SU-DHL-6 (cell line): ENCODE measurements at regions not wholly inside any gene's neighbourhood (a gene's known extent, or its start where the extent isn't known, plus 50 kb on each side); places are given as distances from the start of the nearest gene placed in this dataset.

Source experiments
- H2AFZ ChIP-seq: fragments of 200-600 bp; sonication (generic); 2 replicates; pipeline ENCODE4 v1.6.1; 2014; ENCODE audit warnings: low read depth, mild to moderate bottlenecking, moderate library complexity, mixed read lengths, antibody characterized with exemption, low read length; ENCODE audit not compliant: severe bottlenecking
- H3F3A ChIP-seq: fragments of 200-600 bp; shearing (Covaris generic); 2 replicates; pipeline ENCODE4 v1.6.0; 2016; ENCODE audit warnings: antibody characterized with exemption, mild to moderate bottlenecking; ENCODE audit not compliant: insufficient read depth
- H3K27ac ChIP-seq: fragments of 200-600 bp; sonication (generic); 2 replicates; pipeline ENCODE4 v1.5.1; 2016; ENCODE audit warnings: low read depth, mild to moderate bottlenecking, low read length, moderate library complexity, mixed read lengths
- H3K27me3 ChIP-seq: fragments of 200-600 bp; sonication (generic), shearing (Covaris generic); 2 replicates; pipeline ENCODE4 v1.6.0; 2014; ENCODE audit warnings: mild to moderate bottlenecking, low read length
- H3K36me3 ChIP-seq: fragments of 200-600 bp; sonication (generic); 2 replicates; pipeline ENCODE4 v1.6.1; 2014; ENCODE audit warnings: mild to moderate bottlenecking, low read length, mixed read lengths
- H3K4me2 ChIP-seq: fragments of 300-600, 200-600 bp; shearing (Covaris generic), sonication (generic); 2 replicates; pipeline ENCODE4 v1.6.0; 2014; ENCODE audit warnings: low read length, low read depth, mild to moderate bottlenecking; ENCODE audit not compliant: poor library complexity, severe bottlenecking
- H3K4me3 ChIP-seq: fragments of 200-600 bp; sonication (generic); 2 replicates; pipeline ENCODE4 v1.5.1; 2014; ENCODE audit warnings: antibody characterized with exemption, low read length, mild to moderate bottlenecking, mixed read lengths; ENCODE audit not compliant: insufficient read depth, poor library complexity, severe bottlenecking
- H3K79me2 ChIP-seq: fragments of 200-600 bp; sonication (generic); 2 replicates; pipeline ENCODE4 v1.6.1; 2014; ENCODE audit warnings: mild to moderate bottlenecking, low read length, moderate library complexity; ENCODE audit not compliant: insufficient read depth
- H3K9ac ChIP-seq: fragments of 200-600 bp; sonication (generic); 2 replicates; pipeline ENCODE4 v1.7.0; 2014; ENCODE audit warnings: mild to moderate bottlenecking, low read length
- H3K9me2 ChIP-seq: fragments of 200-600 bp; sonication (generic); replicated peaks from 2 replicates; pipeline ENCODE4 v1.6.1; 2014; ENCODE audit warnings: low read length; ENCODE audit not compliant: insufficient read depth
- H3K9me3 ChIP-seq: fragments of 200-600 bp; sonication (generic); 2 replicates; pipeline ENCODE4 v1.6.1; 2014; ENCODE audit warnings: low read length, mixed read lengths; ENCODE audit not compliant: insufficient read depth
- H4K20me1 ChIP-seq: fragments of 200-600 bp; sonication (generic); 2 replicates; pipeline ENCODE4 v1.6.1; 2014; ENCODE audit warnings: low read depth, mild to moderate bottlenecking, antibody characterized with exemption, low read length, moderate library complexity, mixed read lengths
- EZH2phosphoT487 ChIP-seq: fragments of 200-600 bp; sonication (generic), shearing (Covaris generic); conservative IDR thresholded peaks from 2 replicates; pipeline ENCODE4 v1.6.1; 2018; ENCODE audit warnings: mild to moderate bottlenecking, antibody characterized with exemption, low read length, moderate library complexity, mixed read lengths
- TF ChIP-seq, protein P1 (sequence below): fragments of 200-600 bp; sonication (generic); IDR thresholded peaks from one replicate; pipeline ENCODE4 v1.5.1; 2017; ENCODE audit warnings: antibody characterized with exemption, mild to moderate bottlenecking, low read length, moderate library complexity; ENCODE audit not compliant: insufficient read depth, poor library complexity, severe bottlenecking

DNA sequence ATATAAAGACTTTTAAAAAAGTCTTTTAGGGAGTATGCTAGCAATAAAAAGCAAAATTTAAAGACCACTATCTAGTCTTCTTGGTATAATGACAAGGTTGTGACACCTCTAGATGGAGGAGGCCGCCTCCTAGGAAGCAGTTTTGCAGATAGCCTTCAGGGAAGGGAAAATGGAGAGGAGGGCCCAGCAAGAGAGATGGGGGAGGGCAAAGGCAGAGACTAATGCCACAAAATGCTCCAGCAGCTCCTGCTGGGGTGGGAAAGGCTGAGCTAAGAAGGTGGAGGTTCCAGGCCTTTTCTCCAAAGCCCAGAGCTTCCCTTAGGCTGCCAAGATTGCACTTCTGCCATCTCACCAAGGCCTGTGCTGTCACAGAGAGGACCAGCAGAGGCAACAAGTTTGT lies 153.9 kb upstream of the THSD7B start:
- H3K4me2 ChIP-seq, result no peak overlapping the region
- no peak overlapping the region for H3K4me3 ChIP-seq
- no peak overlapping the region for H3K27ac ChIP-seq
- no peaks in the 10 kb centered on the region for H3K79me2 ChIP-seq
- no peaks in the 10 kb centered on the region for H3K36me3 ChIP-seq
- H3F3A ChIP-seq, result no peaks in the 10 kb centered on the region
- H3K9me2 ChIP-seq, result no peaks in the 10 kb centered on the region
- no peaks in the 10 kb centered on the region for H3K27me3 ChIP-seq
- no peak overlapping the region for H2AFZ ChIP-seq
- TF ChIP-seq, protein P1, sequence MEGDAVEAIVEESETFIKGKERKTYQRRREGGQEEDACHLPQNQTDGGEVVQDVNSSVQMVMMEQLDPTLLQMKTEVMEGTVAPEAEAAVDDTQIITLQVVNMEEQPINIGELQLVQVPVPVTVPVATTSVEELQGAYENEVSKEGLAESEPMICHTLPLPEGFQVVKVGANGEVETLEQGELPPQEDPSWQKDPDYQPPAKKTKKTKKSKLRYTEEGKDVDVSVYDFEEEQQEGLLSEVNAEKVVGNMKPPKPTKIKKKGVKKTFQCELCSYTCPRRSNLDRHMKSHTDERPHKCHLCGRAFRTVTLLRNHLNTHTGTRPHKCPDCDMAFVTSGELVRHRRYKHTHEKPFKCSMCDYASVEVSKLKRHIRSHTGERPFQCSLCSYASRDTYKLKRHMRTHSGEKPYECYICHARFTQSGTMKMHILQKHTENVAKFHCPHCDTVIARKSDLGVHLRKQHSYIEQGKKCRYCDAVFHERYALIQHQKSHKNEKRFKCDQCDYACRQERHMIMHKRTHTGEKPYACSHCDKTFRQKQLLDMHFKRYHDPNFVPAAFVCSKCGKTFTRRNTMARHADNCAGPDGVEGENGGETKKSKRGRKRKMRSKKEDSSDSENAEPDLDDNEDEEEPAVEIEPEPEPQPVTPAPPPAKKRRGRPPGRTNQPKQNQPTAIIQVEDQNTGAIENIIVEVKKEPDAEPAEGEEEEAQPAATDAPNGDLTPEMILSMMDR, result no peak
- no peak for TF ChIP-seq EZH2phosphoT487
- no peaks in the 10 kb centered on the region for H4K20me1 ChIP-seq
- no peak overlapping the region for H3K9ac ChIP-seq
- no peaks in the 10 kb centered on the region for H3K9me3 ChIP-seq

DNA sequence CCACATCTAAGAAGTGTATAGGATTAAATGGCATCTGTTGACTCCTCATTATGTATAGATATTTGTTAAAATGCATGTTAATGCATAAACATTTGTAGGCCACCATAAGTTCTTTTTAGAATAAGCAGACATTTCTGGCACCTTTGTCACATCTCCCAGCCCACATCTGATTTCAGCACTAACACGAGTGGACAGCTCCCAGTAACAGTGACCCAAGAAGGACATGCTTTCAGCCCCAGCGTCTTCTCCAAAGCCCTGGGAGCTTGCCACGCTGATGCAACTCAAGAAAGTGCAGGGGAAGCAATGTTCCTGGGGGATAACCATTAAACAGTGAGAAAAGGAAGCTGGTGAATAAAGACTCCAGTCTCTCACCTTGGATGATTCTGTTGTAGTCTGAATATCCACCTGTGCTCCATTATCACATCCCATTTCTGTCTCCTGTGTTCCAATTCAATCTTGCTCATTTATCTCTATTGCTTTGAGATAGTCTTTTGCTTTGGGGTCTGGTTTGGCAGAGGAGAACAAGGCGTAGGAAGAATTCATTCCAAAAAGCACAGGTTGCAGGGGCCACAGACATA lies 182.6 kb upstream of the THSD7B start:
- H3K9me2 ChIP-seq, result no peaks in the 10 kb centered on the region
- no peak overlapping the region for H3K4me2 ChIP-seq
- no peak overlapping the region for H2AFZ ChIP-seq
- no peak overlapping the region for H3K4me3 ChIP-seq
- no peaks in the 10 kb centered on the region for H3K27me3 ChIP-seq
- H3K9me3 ChIP-seq, result no peaks in the 10 kb centered on the region
- no peaks in the 10 kb centered on the region for H3K79me2 ChIP-seq
- H3F3A ChIP-seq, result no peaks in the 10 kb centered on the region
- TF ChIP-seq EZH2phosphoT487, result no peak
- TF ChIP-seq, protein P1, result no peak
- no peaks in the 10 kb centered on the region for H3K36me3 ChIP-seq
- no peaks in the 10 kb centered on the region for H4K20me1 ChIP-seq
- H3K9ac ChIP-seq, result no peak overlapping the region
- H3K27ac ChIP-seq, result no peak overlapping the region

DNA sequence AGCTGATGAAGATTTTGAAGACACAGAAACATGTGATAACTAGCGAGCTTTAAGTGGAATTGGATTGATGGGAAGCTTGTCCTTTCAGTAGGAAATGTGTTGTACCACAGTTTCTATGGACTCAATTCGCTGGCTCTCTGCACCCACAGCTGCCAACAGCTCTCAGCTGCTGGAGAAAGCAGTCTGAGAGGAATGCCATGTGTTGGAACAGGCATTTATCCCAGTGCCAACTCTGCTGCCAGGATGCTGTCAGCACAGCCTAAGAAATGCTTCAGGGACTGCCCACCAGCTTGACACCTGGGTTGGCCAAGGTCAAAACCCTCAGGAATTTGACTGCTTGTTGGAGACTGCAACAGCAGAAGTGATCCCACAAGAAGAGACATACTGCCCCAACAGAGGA lies 193.0 kb upstream of the THSD7B start:
- no peak overlapping the region for H3K9ac ChIP-seq
- no peak overlapping the region for H2AFZ ChIP-seq
- H3K79me2 ChIP-seq, result no peaks in the 10 kb centered on the region
- no peaks in the 10 kb centered on the region for H3K9me2 ChIP-seq
- H3K36me3 ChIP-seq, result no peaks in the 10 kb centered on the region
- no peaks in the 10 kb centered on the region for H4K20me1 ChIP-seq
- H3F3A ChIP-seq, result no peaks in the 10 kb centered on the region
- H3K4me2 ChIP-seq, result no peak overlapping the region
- no peak overlapping the region for H3K4me3 ChIP-seq
- TF ChIP-seq EZH2phosphoT487, result no peak
- TF ChIP-seq, protein P1, result no peak
- no peaks in the 10 kb centered on the region for H3K27me3 ChIP-seq
- H3K27ac ChIP-seq, result no peak overlapping the region
- H3K9me3 ChIP-seq, result no peaks in the 10 kb centered on the region

DNA sequence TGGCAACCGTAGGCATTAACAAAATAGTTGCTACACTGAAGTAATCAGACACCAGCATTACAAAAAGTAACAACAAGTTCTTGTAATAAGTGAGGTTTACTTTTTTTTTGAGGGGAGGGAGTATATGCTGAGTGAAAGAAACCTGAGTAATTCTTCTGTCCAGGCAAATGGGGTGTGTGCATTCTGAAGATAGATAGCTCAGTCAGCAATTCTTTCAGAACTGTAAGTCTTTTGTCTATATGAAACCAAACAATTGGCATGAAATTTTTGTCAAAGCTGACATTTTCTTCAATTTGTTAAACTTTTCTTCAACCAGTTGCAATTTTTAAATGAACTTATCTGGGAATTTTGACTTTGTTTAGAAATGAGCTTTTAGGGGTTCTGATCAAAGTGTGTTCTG lies 208.1 kb upstream of the THSD7B start:
- Histone ChIP-seq H3K27ac (no peak overlapping the region), H3K9ac (no peak overlapping the region), H3K4me3 (no peak overlapping the region), H3F3A (no peaks in the 10 kb centered on the region), H4K20me1 (no peaks in the 10 kb centered on the region), H3K9me2 (no peaks in the 10 kb centered on the region), H3K4me2 (no peak overlapping the region), H3K9me3 (no peaks in the 10 kb centered on the region), H2AFZ (no peak overlapping the region), H3K79me2 (no peaks in the 10 kb centered on the region), H3K27me3 (no peaks in the 10 kb centered on the region), H3K36me3 (no peaks in the 10 kb centered on the region)
- TF ChIP-seq EZH2phosphoT487, result no peak
- TF ChIP-seq, protein P1, result no peak
